Adrenal gland (tissue), 5 donors: ENCODE measurements at regions not wholly inside any gene's neighbourhood (a gene's known extent, or its start where the extent isn't known, plus 50 kb on each side); places are given as distances from the start of the nearest gene placed in this dataset.

ENCODE experiments used
- POLR2A ChIP-seq, 2 donors: fragments of 450-650 bp; IDR thresholded peaks; one replicate each; pipeline ENCODE4 v1.6.1; 2017; ENCODE audit warnings: antibody characterized with exemption in 2 of 2, mild to moderate bottlenecking in 2 of 2, moderate library complexity in 1 of 2
- TF ChIP-seq, protein P1 (sequence below), 6 experiments: fragments of 450-650 bp in 4 of 6; fragments of 200-600 bp in 2 of 6; sonication (generic) in 1 of 6; IDR thresholded peaks; 1 replicate in 5 of 6; 2 replicates in 1 of 6; pipeline versions ENCODE4 v1.5.1 to v1.8.0; 2016 to 2021; ENCODE audit warnings: antibody characterized with exemption in 6 of 6, mild to moderate bottlenecking in 2 of 6, moderate library complexity in 1 of 6
- donor health status: DM: no; HTN: no; CAD: no.

DNA sequence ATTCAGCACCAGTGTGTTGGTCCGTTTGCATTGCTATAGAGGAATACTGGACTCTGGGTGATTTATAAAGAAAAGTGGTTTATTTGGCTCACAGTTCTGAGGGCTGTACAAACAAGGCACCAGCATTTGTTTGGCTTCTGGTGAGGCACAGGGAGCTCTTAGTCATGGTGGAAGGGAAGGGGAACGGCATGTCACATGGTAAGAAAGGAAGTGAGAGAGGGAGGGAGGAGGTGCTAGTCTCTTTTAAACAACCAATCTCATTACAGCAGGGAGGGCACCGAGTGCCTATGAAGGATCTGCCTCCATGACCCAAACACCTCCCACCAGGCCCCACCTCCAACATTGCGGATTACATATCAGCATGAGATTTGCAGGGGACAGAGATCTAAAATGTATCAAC lies 143.9 kb upstream of the DLX2 start:
- TF ChIP-seq POLR2A (IDR thresholded peaks at IDR 0.05) = no peak
- TF ChIP-seq, protein P1, sequence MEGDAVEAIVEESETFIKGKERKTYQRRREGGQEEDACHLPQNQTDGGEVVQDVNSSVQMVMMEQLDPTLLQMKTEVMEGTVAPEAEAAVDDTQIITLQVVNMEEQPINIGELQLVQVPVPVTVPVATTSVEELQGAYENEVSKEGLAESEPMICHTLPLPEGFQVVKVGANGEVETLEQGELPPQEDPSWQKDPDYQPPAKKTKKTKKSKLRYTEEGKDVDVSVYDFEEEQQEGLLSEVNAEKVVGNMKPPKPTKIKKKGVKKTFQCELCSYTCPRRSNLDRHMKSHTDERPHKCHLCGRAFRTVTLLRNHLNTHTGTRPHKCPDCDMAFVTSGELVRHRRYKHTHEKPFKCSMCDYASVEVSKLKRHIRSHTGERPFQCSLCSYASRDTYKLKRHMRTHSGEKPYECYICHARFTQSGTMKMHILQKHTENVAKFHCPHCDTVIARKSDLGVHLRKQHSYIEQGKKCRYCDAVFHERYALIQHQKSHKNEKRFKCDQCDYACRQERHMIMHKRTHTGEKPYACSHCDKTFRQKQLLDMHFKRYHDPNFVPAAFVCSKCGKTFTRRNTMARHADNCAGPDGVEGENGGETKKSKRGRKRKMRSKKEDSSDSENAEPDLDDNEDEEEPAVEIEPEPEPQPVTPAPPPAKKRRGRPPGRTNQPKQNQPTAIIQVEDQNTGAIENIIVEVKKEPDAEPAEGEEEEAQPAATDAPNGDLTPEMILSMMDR (IDR thresholded peaks at IDR 0.05) = no peak
